ENCODE measurements at regions not wholly inside any gene's neighbourhood (a gene's known extent, or its start where the extent isn't known, plus 50 kb on each side); places are given as distances from the start of the nearest gene placed in this dataset.

- H2BK20ac ChIP-seq (ENCODE audit: low read depth, low read length) = peak overlapping the region; percentile 90
- peak overlapping the region; percentile 89 for H4K91ac ChIP-seq (ENCODE audit: insufficient read depth, low read depth, low read length)
- no peaks in the 10 kb centered on the region for H3K27me3 ChIP-seq (ENCODE audit: control insufficient read depth, insufficient read depth, low read length)
- peak overlapping the region; percentile 78; the same call in 1 of the 2 replicates for H2AK5ac ChIP-seq (ENCODE audit: low read depth, low read length)
- intact Hi-C loops (cut with micrococcal nuclease) (no loop called here), in situ Hi-C loops (cut with MboI; ENCODE audit: low sequenced_read_pairs) (no loop called here), dilution Hi-C loops (cut with HindIII; ENCODE audit: low sequenced_read_pairs, unreplicated experiment) (no loop called here)
- H3K9me3 ChIP-seq (ENCODE audit: control insufficient read depth, insufficient read depth, low read length) = no peaks in the 10 kb centered on the region
- no peak overlapping the region; the same call in 1 of the 2 replicates for H3K27ac ChIP-seq (ENCODE audit: insufficient read depth, low read length)
- peak overlapping the region; percentile 75; the same call in 1 of the 2 replicates for H3K23ac ChIP-seq (ENCODE audit: low read depth, low read length)
- H3K79me1 ChIP-seq (ENCODE audit: low read depth in 1 of 2, low read length in 2 of 2) = no peaks in the 10 kb centered on the region
- H2BK15ac ChIP-seq (ENCODE audit: low read depth, low read length) = peak overlapping the region; percentile 94; the same call in 2 of the 3 replicates
- no peak overlapping the region; the same call in 1 of the 2 replicates for H3K4me2 ChIP-seq (ENCODE audit: low read depth, low read length)
- peak overlapping the region; percentile 64 for H2BK5ac ChIP-seq (ENCODE audit: low read depth, low read length, poor library complexity, severe bottlenecking)
- ChIA-PET POLR2A (ENCODE audit: unreplicated experiment) (no interaction called here), CTCF (no interaction called here)
- TF ChIP-seq BHLHE40 (IDR thresholded peaks at IDR 0.05; ENCODE audit: low read depth, low read length) (no peak), USF2 (IDR thresholded peaks at IDR 0.05; ENCODE audit: low read depth, low read length) (no peak), POLR2A (IDR thresholded peaks at IDR 0.05; ENCODE audit: low read depth, low read length) (no peak)
- no peak overlapping the region for H3K4me3 ChIP-seq (ENCODE audit: insufficient read depth, low read depth, low read length)
- H4K5ac ChIP-seq (ENCODE audit: low read depth, low read length) = peak overlapping the region; percentile 88; the same call in 1 of the 2 replicates
- DNase-seq (no peak), ATAC-seq (ENCODE audit: low read depth) (no peak)
- no peaks in the 10 kb centered on the region for H4K20me1 ChIP-seq (ENCODE audit: insufficient read depth, low read length)
- H2AFZ ChIP-seq (replicated peaks; ENCODE audit: low read length, poor library complexity) = peak overlapping the region; percentile 70
- H3K18ac ChIP-seq (ENCODE audit: low read depth, low read length) = peak overlapping the region; percentile 77; the same call in 1 of the 2 replicates
- H3K9ac ChIP-seq (ENCODE audit: low read depth, low read length) = no peak overlapping the region
- peaks cover 5% of the 10 kb centered on the region; the same call in 1 of the 2 replicates for H3K4me1 ChIP-seq (ENCODE audit: control insufficient read depth, insufficient read depth, low read length)
- H3K14ac ChIP-seq (replicated peaks; ENCODE audit: low read depth, low read length) = peak overlapping the region; percentile 90
- no peaks in the 10 kb centered on the region for H3K36me3 ChIP-seq (ENCODE audit: control insufficient read depth, insufficient read depth, low read length)
- H4K8ac ChIP-seq (ENCODE audit: low read depth in 2 of 2, low read length in 2 of 2) = peak overlapping the region; percentile 88 to 95
- peak overlapping the region; percentile 91 for H2BK120ac ChIP-seq (ENCODE audit: low read depth, low read length)
- H3K4ac ChIP-seq (ENCODE audit: low read depth, low read length) = peak overlapping the region; percentile 87
- no TSS peak for BruUV-seq (replicated peaks)
- H3K56ac ChIP-seq (ENCODE audit: extremely low read depth, insufficient read depth, low read length) = no peak overlapping the region
- WGBS, 2 experiments (ENCODE audit: extremely low coverage in 2 of 2, insufficient read length in 1 of 2) = 50% methylated on average over 1 of the region's 1 CpG; no CpG with 5 or more reads in 1 of the 2 experiments
- no peak overlapping the region for H2AK9ac ChIP-seq (replicated peaks; ENCODE audit: low read depth, low read length, poor library complexity)
- peaks cover 19% of the 10 kb centered on the region; the same call in 1 of the 2 replicates for H3K9me1 ChIP-seq (ENCODE audit: insufficient read depth, low read length)
Observed at GRCh38 chr7:46164629-46165028, 243.6 kb upstream of the IGFBP3 start.

All from IMR-90 (cell line).